WTC11 (cell line): ENCODE measurements at regions not wholly inside any gene's neighbourhood (a gene's known extent, or its start where the extent isn't known, plus 50 kb on each side); places are given as distances from the start of the nearest gene placed in this dataset.

Experiments
- CREB1 ChIP-seq: sonication (generic); formaldehyde crosslinking; IDR thresholded peaks from 2 replicates; pipeline ENCODE4 v1.8.0; 2023; ENCODE audit warnings: mild to moderate bottlenecking, missing genetic modification reagents
- ZNF416 ChIP-seq: fragments of 250-450 bp; sonication (Bioruptor Pico); IDR thresholded peaks from 2 replicates; pipeline ENCODE4 v1.9.0; 2021; ENCODE audit warnings: mild to moderate bottlenecking, inconsistent platforms
- TF ChIP-seq, protein P1 (sequence below): sonication (generic); formaldehyde crosslinking; IDR thresholded peaks from 2 replicates; pipeline ENCODE4 v1.8.0; 2022; ENCODE audit warnings: mild to moderate bottlenecking, missing genetic modification reagents

DNA sequence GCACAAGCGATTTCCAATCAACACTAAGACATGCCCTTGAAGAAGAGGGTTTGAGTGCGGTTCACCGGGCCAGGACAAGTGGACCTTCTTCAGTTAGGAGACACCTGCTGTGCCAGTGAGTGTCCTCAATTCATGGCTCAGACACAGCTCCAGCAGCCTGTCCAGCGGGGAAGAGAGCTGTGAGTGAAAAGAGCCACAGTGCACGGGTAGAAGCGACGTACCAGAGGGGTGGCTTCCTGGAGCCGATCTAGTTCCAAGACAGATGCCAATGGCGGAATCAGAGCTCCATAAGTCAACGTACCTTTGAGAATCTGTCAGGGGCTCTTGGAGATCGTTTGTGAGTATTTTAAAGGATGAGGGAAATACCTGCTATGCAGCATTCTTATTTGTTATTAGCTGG lies 119.9 kb upstream of the SALL3 start:
- TF ChIP-seq, protein P1, sequence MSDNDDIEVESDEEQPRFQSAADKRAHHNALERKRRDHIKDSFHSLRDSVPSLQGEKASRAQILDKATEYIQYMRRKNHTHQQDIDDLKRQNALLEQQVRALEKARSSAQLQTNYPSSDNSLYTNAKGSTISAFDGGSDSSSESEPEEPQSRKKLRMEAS (CRISPR knock-in tag): no peak
- TF ChIP-seq CREB1 (CRISPR knock-in tag) (no peak), ZNF416 (no peak)
